GM18867 (cell line): ENCODE measurements at regions not wholly inside any gene's neighbourhood (a gene's known extent, or its start where the extent isn't known, plus 50 kb on each side); places are given as distances from the start of the nearest gene placed in this dataset.
"Not testable (repeated sequence)": the region's sequence is repeated elsewhere in the genome, so short reads cannot be mapped to it uniquely, and the experiment has no call there.

Source experiments
- ATAC-seq: cut with Tn5 transposase; IDR thresholded peaks from one replicate; pipeline ENCODE4 v1.9.1; 2021; ENCODE audit warnings: mild to moderate bottlenecking, moderate library complexity; ENCODE audit not compliant: unreplicated experiment

DNA sequence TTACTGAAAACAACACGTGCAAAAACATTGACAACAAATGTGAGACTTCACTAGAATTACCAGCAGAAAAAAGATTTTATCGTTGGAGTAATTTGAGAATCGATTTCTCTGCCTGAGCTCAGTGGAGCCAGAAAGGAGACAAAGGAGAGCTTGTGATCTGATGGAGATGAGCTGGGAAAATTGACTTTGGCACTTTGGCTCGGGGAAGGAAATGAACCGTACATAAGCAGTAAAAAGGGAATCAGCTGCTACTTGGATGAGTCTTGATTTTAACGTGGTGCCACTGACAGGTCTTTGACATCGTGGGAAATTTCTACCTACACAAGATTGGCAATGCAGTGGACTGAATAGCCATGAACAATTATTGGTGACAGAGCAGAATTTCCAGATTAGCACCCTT, 244.7 kb upstream of the RPS23 start:
- no peak for ATAC-seq

DNA sequence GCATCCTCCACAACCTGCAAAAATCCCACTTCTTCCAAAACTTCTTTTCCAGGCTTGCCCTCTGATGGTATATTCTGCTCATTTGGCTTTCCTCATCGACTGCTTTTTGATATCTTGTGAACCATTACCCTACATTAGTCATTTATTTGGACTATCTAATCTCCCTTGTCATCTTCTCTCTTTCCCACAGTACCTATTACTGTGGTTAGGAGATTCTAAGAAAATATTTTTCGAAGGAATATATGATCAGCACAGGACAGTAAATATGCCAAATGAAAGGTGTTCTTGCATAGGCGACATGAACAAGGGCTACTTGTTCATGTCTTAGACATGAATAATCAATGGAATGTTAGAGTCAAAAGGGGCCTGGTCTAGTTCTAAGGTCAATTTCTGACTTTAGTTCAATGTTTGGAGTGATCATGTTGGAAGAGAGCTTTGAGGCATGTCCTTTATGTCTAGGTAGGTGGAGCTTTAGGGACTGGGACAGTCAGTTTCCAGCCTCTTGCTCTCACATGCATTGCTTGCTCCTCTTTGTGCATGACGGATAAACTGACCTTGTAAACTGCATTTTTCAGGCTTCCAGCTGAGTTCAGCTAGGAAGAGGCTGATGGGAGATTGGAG, 243.4 kb upstream of the RPS23 start:
- ATAC-seq = no peak

DNA sequence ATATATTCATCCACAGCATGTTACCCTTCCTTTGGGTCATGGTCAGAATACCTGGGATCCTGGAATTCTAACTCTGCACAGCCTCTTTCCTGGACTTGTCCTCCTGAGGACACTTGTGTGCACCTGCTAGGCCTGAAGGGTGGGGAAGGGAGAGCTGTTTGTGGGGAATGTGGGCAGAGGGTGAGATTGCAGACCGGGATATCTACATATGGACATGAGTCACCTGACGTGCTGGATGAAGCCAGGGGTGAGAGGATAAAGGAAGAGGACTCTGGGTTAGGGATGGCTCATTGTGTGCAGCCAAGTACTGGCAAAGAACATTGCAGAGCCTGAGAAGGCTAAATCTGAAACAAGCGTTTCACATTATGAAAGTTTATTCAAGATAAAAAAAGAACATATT, 241.4 kb upstream of the RPS23 start:
- ATAC-seq = no peak

DNA sequence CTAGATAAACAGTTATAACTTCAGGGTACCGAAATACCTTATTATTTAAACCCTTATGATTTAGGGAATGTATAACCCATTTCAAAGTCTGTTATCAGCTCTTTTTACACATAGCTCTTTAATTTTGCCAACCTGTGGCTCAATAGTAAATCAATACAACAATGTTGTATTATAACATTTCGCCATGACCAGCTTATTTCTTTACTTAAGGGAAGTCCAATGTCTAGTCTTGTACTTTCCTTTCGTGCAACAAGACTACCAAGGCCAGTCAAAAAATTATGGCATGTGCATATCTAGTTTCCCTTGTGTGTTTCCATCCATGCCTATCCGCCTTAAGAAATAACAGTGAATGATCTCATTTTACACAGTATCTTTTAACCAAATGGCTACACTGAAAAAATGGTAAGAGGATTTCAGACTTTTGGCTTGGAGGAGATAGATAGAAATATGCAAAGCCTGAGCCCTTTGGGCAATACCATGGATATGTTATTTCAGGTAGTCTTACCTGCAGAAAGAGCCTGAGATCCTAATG, 239.5 kb upstream of the RPS23 start:
- no peak for ATAC-seq

DNA sequence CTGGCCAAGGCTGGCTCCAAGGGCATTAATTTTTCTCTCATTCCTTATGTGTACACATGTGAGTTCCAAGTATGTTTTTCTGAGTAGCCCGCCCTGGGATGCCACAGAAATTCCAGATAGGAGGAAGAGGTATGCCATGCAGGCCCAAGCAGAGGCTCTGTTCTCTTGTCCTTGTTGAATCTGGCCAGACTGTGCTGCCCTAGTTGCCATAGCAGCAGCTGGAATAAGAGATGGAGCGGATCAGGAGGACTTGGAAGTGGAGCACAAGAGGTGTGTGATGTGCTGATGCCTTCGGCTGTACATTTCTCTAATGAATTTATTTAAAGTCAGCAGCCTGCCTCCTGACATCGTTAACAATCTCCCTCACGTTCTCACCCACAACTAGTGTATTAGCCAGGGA, 235.6 kb upstream of the RPS23 start:
- no peak for ATAC-seq

DNA sequence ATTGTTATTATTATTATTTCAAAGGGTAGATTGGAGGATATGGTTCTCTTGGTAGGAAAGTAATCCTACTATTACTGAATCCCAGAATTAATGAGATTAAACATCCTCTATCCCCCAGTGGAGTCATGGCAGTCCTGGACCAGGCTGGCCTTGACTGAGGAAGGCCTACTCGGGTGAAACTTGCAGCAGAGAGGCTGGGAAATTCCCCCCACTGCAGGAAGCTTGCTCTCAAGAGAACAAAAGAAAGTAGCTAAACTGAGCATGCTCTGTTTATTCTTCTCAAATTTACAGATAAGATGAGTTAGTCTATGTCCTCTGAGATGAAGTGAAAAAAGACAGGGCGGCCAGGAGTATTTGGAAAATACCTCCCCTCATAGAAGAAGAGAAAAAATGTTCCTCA, 233.9 kb upstream of the RPS23 start:
- no peak for ATAC-seq

DNA sequence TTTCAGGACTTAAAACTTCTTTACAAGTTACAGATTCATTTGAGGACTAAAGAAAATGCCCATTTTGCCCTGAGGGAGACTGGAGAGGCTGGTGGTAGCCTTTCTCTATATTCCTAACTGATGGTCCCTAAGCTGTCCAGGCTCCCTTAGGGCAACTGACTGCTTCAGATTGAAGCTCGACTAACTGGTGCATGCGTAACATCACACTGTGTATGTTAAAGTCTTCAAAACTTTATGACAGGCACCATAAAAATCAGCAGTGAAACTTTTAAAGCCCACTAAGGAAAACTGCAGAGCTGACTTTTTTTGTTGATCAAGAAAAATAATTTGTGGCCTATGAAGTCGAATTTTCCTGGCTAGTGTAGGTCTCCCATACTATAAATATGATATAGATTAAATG, 233.0 kb upstream of the RPS23 start:
- ATAC-seq = no peak

DNA sequence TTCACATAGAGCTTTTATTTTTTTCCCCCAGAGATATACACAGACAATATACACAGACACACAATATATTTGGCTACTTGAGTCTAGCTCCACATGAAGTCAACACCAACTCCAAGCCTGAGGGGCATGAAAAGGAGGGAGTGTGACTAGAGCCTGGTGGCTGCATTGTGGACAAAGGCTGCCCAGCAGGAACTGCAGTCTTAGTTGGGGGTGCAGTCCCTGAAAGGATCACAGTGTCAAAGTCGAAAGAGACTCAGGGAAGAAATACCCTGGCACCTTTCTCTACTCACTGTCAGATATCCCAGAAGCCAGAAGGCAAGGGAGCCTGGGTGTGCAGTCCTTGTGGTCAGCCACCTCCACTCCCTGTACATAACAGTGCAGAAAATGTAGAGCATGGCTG, 231.6 kb upstream of the RPS23 start:
- no peak for ATAC-seq

DNA sequence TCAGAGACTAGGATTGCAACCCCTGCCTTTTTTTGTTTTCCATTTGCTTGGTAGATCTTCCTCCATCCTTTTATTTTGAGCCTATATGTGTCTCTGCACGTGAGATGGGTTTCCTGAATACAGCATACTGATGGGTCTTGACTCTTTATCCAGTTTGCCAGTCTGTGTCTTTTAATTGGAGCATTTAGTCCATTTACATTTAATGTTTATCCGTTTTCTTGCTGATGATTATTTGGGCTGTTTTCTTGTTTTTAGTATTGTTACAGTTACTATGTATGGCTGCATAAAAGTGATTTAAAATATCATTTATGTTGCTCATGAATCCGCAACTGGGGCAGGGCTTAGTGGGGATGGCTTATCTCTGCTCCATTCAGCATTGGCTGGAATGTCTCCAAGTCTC, 228.2 kb upstream of the RPS23 start:
- ATAC-seq = not testable (repeated sequence)

DNA sequence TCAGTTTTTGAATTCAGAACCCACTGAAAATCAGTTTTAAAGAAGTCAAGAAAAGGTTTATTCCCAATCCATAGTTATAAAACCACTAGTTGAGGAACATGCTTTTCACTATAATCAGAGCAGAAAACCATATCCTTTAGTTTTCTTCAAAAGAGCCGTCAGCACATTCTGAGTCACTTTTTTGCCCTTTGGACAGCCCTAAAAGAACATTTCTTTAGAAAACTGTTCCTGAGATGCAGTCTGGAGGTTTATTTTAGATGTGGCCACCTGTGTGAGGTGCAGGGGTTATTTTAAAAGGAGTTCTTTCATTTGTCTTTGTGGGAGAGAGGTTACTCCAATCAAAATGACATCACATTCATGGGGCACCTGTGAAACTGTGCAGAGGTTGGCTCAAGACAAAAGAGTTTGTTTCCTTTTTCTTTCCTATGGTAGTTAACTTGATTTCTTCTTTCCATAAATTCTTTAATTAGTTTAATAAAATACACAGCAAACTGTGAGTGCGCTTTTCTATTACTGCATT, 221.6 kb upstream of the RPS23 start:
- no peak for ATAC-seq

DNA sequence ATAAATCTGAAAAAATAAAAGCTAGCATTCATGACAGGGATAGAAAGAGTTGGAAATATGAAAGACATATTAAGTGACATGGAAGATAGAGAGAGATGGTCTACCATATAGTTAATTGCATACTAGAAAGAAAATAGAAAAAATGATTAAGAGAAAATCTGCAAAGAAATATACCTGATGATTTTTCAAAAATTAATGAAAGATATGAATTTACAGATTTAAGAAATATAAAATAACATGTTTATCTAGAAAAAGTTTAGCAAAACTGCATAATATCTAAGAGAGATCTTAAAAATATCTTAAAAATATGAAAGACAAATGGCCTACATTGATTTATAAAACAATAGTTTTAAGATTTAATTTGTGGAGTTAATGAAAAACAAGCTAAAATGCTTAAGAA, 219.1 kb upstream of the RPS23 start:
- no peak for ATAC-seq

DNA sequence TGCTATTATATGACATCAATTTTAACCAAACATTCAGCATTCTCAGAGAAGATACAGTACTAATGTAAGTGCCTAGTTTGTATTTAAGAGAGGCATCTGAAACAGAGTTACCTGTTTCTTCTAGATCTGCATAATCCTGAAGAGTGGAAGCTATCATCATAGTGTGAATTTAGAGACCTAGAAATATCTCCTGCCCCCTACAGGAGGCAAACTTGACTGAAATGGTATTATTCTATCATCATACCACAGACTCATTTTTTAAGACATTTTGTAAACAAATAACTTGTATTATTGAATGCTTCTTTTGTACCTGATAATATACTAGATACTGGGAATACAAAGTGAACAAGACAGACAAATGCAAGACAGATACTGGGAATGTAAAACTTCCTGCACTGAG, 216.8 kb upstream of the RPS23 start:
- ATAC-seq = no peak

DNA sequence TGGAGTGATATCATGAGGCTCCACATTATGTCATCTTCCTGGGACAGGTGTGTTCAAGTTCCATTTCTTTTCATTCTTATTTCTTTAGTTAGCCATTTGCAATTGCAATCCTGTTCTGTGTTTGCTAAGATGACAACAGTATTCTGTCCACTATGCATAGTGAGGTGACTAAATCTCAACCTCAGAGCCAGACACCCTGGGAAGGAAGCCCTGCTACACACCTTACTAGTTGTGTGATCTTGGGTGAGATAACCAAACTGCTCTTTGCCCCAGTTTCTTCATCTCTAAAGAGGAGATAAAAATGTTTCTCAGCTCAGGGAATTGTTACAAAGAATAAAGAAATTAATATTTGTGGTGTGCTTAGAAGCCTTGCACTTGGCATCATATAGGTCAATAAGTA, 215.1 kb upstream of the RPS23 start:
- no peak for ATAC-seq

DNA sequence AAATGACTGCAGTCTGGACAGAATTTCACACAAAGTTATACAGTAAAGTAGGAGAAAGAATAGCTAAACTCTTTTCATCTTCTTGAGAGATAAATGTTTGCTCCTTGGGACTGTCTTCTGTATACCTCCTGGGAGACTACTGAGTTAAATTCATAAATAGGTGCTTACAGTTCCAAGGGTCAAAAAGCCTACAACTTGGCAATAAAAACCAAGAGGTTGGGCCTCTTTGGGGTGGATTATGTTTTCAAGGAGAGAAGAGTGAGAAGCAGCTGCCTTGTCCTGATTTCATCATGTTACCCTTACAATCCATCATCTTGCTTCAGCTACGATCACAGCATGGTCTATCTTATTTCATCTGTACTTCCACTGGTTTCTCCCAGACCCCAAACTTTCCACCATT, 213.2 kb upstream of the RPS23 start:
- no peak for ATAC-seq

DNA sequence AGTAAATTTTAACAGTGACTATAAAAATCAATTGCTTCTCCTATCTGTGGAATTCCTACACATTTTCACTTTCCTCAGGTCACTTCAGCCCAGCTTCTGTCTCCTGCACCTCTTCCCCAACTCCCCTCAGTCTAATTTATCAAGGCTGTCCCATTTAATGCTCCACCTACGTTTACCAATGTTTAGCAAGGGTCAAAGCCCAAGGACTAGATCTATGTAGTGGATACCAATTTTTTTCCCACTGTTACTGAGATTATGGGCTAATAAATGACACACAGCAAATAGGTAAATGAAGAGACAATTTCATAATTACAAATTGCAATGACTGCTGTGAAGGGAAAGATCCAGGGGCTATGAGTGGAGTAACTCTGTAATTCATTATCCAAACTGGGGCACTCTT, 211.5 kb upstream of the RPS23 start:
- ATAC-seq = no peak

DNA sequence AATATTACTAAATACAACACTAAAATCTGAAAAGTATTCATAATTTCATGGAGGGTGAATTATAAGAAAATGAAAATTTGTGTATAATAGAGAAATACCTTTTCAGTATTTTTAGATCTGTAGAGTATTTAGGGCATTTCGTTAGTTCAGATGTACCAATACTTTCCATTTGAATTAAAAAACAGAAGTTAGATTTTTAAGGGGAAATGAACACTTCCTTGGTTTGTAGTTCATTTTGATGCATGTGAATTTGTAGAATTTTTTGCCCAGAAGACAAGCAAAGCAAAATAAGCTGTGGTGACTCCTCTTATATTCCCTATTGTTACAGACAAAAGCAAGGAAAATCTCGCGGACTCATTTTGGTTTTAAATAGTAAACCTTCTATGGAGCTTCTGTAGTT, 209.0 kb upstream of the RPS23 start:
- ATAC-seq = no peak

DNA sequence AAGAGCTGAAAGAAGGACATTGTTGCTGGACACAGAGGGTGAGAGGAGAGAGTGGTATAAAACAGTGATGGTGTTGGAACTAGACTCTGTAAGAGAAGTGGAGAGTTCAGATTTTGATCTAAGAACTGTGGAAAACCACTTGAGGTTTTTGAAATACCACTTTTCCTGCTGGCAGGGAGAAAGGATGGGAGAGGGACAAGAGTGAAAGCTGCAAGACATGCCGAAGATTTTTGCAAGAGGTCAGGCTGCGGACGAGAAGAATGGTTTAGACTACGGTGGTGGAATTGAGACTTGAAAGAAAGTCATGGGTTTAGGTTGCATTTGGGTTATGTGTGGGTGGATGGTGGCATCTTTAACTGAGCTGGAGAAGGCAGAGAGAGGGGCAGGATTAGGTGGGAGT, 202.2 kb upstream of the RPS23 start:
- no peak for ATAC-seq

DNA sequence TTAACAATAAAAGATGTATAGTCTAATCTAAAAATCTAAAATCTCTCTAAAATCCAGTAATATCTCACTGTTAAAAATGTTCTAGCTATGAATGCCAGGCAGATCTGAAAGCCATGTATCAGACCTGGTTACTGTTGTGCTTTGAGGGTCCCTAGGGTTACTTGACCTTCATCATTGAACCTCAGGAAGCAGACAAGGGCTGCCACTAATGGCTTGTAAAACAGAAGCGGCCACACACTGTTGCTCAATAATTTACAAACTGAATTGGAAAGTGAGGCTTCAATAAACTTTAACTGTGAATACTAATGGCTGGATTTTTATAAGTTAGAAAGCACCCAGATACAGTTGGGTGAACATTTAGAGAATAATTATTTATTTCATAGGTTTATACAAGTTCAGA, 198.0 kb upstream of the RPS23 start:
- ATAC-seq = no peak

DNA sequence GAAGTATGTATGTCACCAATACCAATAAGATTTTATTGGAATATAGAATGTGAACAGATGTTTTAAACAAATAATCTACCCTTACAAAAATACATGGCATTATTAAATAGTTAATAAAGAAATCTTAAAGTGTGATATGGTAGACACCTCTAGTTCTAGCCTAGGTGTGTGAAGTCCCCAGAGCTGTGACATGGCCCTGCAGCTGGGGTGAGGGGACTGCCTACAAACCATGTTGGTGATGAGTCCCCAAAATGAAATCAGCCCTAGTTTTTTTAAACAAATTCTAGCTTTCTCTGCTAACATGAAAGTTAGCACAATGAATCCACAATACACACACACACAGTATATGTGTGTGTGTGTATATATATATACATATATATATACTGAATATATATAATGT, 195.1 kb upstream of the RPS23 start:
- no peak for ATAC-seq

DNA sequence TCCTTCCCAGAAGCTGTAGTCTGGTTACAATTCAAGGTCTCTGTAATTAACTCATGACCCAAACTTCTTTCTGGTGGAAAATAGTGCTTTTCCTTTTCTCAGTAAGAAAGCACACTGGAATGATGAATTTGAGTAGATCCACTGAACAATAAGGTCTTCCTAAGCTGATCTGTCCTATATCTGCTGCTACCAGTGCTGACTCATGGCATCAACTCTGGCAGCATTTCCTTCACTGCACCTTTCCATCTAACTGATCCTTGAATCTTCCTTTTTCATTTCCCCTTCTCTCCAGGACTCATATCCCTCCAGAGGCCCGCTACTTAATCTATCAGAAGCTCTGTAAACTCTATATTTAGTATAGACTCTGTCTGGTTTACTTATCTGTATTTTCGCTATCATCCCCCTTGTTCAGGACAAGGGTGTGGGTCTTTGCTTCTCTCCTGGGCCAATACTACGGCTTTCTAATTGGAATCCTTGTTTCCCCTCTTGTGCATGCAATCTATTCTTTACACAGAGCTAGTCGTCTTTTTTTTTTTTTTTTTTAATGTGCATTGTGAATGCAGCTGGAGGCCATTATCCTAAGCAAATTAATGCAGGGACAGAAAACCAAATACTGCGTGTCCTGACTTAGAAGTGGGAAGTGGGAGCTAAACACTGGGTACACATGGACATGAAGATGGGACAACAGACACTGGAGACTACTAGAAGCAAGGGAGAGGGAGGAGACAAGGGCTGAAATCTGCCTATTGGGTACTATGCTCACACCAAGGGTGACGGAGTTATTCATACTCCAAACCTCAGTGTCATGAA, 192.2 kb upstream of the RPS23 start:
- ATAC-seq = no peak

DNA sequence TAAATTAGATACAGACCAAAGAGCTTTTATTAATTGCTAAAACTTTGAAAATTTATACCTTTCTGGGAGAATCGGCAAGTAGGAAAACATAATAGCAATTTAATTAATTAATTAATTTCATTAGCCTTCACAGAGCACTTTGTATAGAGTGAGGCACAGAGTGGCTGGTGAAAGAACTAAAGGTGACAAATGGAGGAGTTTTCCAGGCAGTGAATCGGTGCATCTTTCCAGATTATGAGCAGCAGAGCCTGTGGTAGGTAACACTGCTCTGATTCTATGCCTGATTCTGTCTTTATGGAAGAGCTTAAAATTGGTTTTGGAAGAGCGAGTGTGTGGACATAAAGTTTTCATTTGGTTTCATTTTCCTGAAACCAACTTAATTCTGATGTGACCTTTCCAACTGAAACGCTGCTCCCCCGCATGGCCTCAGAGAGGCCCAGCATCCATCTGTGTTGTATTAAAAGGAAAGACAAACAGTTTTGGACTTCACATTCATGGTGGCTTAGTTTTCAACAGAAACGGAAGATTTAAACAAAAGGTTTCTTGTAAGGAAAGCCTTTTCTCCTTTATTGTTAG, 188.9 kb upstream of the RPS23 start:
- ATAC-seq = no peak

DNA sequence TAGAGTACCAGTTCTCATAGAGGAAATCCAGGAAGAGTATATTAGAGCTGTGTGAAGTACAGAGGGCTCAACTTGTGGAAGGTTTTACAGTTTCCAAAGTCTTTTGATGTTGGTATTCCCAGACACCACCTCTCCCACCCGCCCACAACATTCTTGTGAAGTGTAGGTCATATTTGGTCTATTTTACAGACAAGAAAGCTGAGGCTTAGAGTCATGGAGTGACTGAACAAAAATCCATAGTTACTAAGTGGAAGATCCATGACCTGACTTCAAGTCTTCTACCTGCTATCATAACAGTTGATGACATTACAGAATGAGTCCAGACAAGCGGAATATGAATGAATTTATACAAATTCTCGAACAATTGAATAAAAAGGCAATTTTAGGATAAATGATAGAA, 187.1 kb upstream of the RPS23 start:
- no peak for ATAC-seq
